HFFc6 (cell line): ENCODE measurements at regions not wholly inside any gene's neighbourhood (a gene's known extent, or its start where the extent isn't known, plus 50 kb on each side); places are given as distances from the start of the nearest gene placed in this dataset.

Experiments
- DNase-seq: peaks from one replicate; pipeline ENCODE4 v3.0.0-alpha.2; 2018
- H3K27ac Mint-ChIP-seq: 2 replicates; pipeline ENCODE4 v1.8.0; 2020; ENCODE audit warnings: mild to moderate bottlenecking, mixed read lengths
- H3K27me3 Mint-ChIP-seq: 2 replicates; pipeline ENCODE4 v1.8.0; 2021; ENCODE audit warnings: mild to moderate bottlenecking, moderate library complexity, mixed read lengths; ENCODE audit not compliant: insufficient read depth
- H3K36me3 Mint-ChIP-seq: 2 replicates; pipeline ENCODE4 v1.8.0; 2021; ENCODE audit warnings: low read depth, mixed read lengths
- H3K4me1 Mint-ChIP-seq: 2 replicates; pipeline ENCODE4 v1.8.0; 2020; ENCODE audit warnings: low read depth, mixed read lengths
- H3K4me3 Mint-ChIP-seq: 2 replicates; pipeline ENCODE4 v1.8.0; 2020; ENCODE audit warnings: mild to moderate bottlenecking, moderate library complexity, mixed read lengths
- H3K9me3 Mint-ChIP-seq: 2 replicates; pipeline ENCODE4 v1.8.0; 2020; ENCODE audit warnings: mild to moderate bottlenecking, mixed read lengths
- TF ChIP-seq, protein P1 (sequence below): fragments of 200-600 bp; sonication (generic); IDR thresholded peaks from 2 replicates; pipeline ENCODE4 v1.5.0; 2021; ENCODE audit warnings: antibody characterized with exemption, mild to moderate bottlenecking

DNA sequence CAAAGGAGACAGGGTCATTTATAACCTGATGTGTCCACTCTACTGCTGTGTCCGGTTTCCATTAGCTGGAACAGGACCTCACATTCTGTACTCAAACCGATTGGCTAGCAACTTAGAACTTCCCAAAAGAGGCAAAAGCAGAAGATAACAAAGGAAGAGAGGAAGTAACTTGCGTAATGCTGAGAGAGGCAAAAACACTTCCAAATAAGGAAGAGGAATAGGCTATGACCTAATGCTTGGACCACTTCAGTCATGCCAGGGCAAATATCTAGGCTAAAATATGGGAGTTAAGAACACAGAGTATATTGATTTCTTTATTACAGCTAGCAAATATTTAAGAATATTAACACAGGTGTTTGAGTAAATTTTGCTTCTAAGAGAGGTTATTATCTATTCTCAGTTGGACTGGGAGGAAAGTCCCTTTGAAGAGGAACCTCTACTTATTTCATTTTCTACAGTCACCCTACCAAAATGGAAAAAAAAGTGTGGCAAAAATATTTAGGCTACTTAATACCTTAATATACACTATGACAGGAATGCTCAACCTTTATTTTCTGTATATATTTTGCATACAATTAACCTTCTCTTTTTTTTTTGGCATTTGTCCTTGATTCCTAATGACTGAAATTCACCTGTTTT lies 499.8 kb upstream of the CHORDC1 start:
- Mint-ChIP-seq H3K9me3 (peaks cover 12% of the 10 kb centered on the region), H3K4me1 (no peaks in the 10 kb centered on the region), H3K4me3 (no peak overlapping the region), H3K36me3 (no peaks in the 10 kb centered on the region), H3K27ac (no peak overlapping the region), H3K27me3 (no peaks in the 10 kb centered on the region; the same call in 1 of the 2 replicates)
- TF ChIP-seq, protein P1, sequence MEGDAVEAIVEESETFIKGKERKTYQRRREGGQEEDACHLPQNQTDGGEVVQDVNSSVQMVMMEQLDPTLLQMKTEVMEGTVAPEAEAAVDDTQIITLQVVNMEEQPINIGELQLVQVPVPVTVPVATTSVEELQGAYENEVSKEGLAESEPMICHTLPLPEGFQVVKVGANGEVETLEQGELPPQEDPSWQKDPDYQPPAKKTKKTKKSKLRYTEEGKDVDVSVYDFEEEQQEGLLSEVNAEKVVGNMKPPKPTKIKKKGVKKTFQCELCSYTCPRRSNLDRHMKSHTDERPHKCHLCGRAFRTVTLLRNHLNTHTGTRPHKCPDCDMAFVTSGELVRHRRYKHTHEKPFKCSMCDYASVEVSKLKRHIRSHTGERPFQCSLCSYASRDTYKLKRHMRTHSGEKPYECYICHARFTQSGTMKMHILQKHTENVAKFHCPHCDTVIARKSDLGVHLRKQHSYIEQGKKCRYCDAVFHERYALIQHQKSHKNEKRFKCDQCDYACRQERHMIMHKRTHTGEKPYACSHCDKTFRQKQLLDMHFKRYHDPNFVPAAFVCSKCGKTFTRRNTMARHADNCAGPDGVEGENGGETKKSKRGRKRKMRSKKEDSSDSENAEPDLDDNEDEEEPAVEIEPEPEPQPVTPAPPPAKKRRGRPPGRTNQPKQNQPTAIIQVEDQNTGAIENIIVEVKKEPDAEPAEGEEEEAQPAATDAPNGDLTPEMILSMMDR = no peak
- no peak for DNase-seq

DNA sequence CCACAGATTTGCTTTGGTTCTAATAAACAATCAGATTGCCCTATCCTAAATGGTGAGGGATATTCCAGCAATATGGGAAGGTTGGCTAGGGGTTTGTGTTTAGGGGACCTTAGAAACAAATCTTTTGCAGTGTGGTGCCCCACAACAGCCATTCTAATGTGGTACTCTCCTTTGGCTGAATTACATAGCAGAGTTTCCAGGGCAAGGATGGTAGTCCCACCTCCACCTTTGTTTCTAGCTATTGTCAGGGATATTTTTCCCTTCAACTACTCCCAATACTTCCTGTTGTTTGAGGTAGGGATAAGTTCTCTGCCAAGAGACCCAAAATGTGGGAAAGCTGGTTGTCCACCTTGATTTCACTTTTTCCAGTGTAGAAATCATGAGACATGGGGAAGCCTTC lies 494.7 kb upstream of the CHORDC1 start:
- Mint-ChIP-seq H3K27ac (no peak overlapping the region), H3K4me1 (no peaks in the 10 kb centered on the region), H3K27me3 (no peaks in the 10 kb centered on the region), H3K9me3 (peaks cover 49% of the 10 kb centered on the region), H3K36me3 (no peaks in the 10 kb centered on the region; the same call in 1 of the 2 replicates), H3K4me3 (no peak overlapping the region)
- DNase-seq = no peak
- TF ChIP-seq, protein P1 = no peak

DNA sequence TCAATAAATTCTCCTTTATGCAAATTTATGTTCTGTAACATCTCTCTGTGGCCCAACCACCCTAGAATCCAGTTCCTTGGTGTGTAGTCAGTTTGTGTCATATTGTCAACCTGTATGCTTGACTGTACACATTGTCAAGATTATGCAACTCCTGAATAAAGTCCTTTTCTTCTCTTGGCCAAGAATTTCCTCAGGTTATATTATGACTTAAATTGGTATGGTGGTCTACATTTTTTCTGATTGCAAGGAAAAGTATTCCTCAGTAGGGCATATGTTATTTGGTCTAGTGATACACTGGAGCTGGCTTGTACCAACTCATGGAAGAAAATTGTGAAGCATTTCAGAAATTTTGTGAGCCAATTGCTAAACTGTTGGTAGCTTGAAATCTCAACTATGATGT lies 482.8 kb upstream of the CHORDC1 start:
- no peaks in the 10 kb centered on the region for H3K27me3 Mint-ChIP-seq
- no peaks in the 10 kb centered on the region for H3K36me3 Mint-ChIP-seq
- H3K9me3 Mint-ChIP-seq = peaks cover 37% of the 10 kb centered on the region
- H3K27ac Mint-ChIP-seq = no peak overlapping the region
- no peak for DNase-seq
- TF ChIP-seq, protein P1 = no peak
- no peaks in the 10 kb centered on the region for H3K4me1 Mint-ChIP-seq
- H3K4me3 Mint-ChIP-seq = no peak overlapping the region

DNA sequence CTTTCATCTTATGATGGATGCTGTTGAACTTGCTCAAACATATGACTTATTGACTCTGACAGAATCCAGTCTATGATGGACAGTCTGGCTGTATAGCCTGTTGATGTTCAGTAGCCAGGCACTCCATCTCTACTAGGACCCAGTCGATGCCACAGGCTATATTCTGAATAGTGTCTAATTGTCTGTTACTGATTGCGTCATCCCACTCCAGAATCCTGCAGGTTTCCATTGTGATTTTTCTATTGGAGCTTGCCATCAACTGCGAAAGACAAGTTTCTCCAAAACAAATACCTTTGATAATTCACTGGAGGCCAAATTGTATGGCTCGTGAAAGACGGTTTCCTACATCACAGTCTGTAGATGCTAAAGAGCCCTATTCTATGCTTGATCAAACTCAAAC lies 481.7 kb upstream of the CHORDC1 start:
- H3K9me3 Mint-ChIP-seq = peaks cover 38% of the 10 kb centered on the region
- TF ChIP-seq, protein P1 = no peak
- no peaks in the 10 kb centered on the region for H3K27me3 Mint-ChIP-seq
- DNase-seq = no peak
- no peaks in the 10 kb centered on the region for H3K4me1 Mint-ChIP-seq
- no peak overlapping the region for H3K27ac Mint-ChIP-seq
- H3K4me3 Mint-ChIP-seq = no peak overlapping the region
- no peaks in the 10 kb centered on the region for H3K36me3 Mint-ChIP-seq

DNA sequence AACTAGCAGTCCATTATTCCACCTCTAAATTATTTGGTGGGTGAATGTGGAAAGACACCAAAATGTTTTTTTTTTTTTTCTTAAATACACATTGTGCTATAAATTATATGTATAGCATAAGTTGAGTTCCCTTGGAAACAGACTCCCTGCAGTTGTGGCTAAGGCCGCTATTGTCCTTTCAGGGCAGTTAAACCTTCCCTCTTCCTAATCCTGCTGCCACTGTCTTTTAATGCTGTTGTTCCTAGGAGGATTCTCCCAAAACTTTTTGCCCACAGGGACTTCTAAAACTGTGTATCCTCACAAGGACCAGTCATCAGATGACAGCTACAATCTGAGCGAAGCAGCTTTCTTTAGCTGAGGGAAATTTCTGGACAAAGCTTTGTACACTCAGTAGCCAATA lies 478.9 kb upstream of the CHORDC1 start:
- TF ChIP-seq, protein P1 = no peak
- Mint-ChIP-seq H3K36me3 (no peaks in the 10 kb centered on the region), H3K9me3 (peaks cover 35% of the 10 kb centered on the region), H3K27ac (no peak overlapping the region), H3K27me3 (no peaks in the 10 kb centered on the region), H3K4me1 (no peaks in the 10 kb centered on the region), H3K4me3 (no peak overlapping the region)
- DNase-seq = no peak
